GM10248 (cell line): ENCODE measurements at regions not wholly inside any gene's neighbourhood (a gene's known extent, or its start where the extent isn't known, plus 50 kb on each side); places are given as distances from the start of the nearest gene placed in this dataset.

Experiments
- CTCF ChIA-PET: fragments of 300-600 bp; sonication (Branson Sonifier 250); formaldehyde crosslinking; extraction: SDS; loops from one replicate; lab custom pipeline; 2021; ENCODE audit warnings: antibody characterized with exemption; lab: Yijun Ruan, JAX
- POLR2A ChIA-PET: fragments of 350-650 bp; sonication (Branson Sonifier 250); formaldehyde crosslinking; extraction: SDS; loops from one replicate; lab custom pipeline; 2020; ENCODE audit warnings: antibody characterized with exemption; lab: Yijun Ruan, JAX
- DNase-seq: peaks from one replicate; pipeline ENCODE4 v3.0.0; 2012; ENCODE audit errors: extremely low spot score
- CTCF ChIP-seq: IDR thresholded peaks from 2 replicates; pipeline ENCODE4 v1.5.1; 2012; ENCODE audit warnings: mild to moderate bottlenecking, low read depth; ENCODE audit errors: extremely low read depth, missing control alignments, control extremely low read depth

GRCh38 chr16:86876499-86876898 lies 298.1 kb downstream of the FOXL1 start:
- POLR2A ChIA-PET: no interaction called here
- CTCF ChIA-PET: interaction anchor here (0.7 to 1.5 kb wide), 2 partner anchors 27 to 140 kb away, joined by 3 read pairs; no protein-coding TSS in a partner anchor
- no peak for DNase-seq
- TF ChIP-seq CTCF: no peak

- DNase-seq: no peak
- ChIA-PET CTCF (interaction anchor here (0.7 to 1.5 kb wide), 2 partner anchors 26 to 141 kb away, joined by 3 read pairs; no protein-coding TSS in a partner anchor), POLR2A (no interaction called here)
- TF ChIP-seq CTCF: no peak
These were observed 298.8 kb downstream of the FOXL1 start for GRCh38 chr16:86877108-86877507.

GRCh38 chr16:86877835-86878234 lies 299.5 kb downstream of the FOXL1 start:
- ChIA-PET POLR2A (no interaction called here), CTCF (no interaction called here)
- no peak for TF ChIP-seq CTCF
- DNase-seq: no peak

- ChIA-PET CTCF (no interaction called here), POLR2A (no interaction called here)
- TF ChIP-seq CTCF: no peak
These were observed 300.1 kb downstream of the FOXL1 start for GRCh38 chr16:86878236-86879080.

GRCh38 chr16:86879268-86879667 lies 300.9 kb downstream of the FOXL1 start:
- CTCF ChIA-PET: no interaction called here
- POLR2A ChIA-PET: no interaction called here
- no peak for DNase-seq
- no peak for TF ChIP-seq CTCF

More at GRCh38 chr16:86878236-86879080, 300.1 kb downstream of the FOXL1 start:
- DNase-seq: no peak

- no peak for DNase-seq
- ChIA-PET CTCF (no interaction called here), POLR2A (no interaction called here)
- TF ChIP-seq CTCF: no peak
These were observed 302.2 kb downstream of the FOXL1 start for GRCh38 chr16:86880316-86881117.
